22Rv1 (cell line): ENCODE measurements at regions not wholly inside any gene's neighbourhood (a gene's known extent, or its start where the extent isn't known, plus 50 kb on each side); places are given as distances from the start of the nearest gene placed in this dataset.

ENCODE experiments used
- H3K27ac ChIP-seq: fragments of 450-650 bp; 2 replicates; pipeline ENCODE4 v1.5.1; 2017
- CTCF ChIP-seq: fragments of 450-650 bp; IDR thresholded peaks from 2 replicates; pipeline ENCODE4 v1.5.1; 2017; ENCODE audit warnings: mild to moderate bottlenecking
- ZFX ChIP-seq: fragments of 450-650 bp; IDR thresholded peaks from 2 replicates; pipeline ENCODE4 v1.6.1; 2017; ENCODE audit warnings: antibody characterized with exemption, borderline replicate concordance

GRCh38 chr21:27103768-27104167, 136.9 kb upstream of the ADAMTS5 start:
- no peak overlapping the region for H3K27ac ChIP-seq
- TF ChIP-seq CTCF = no peak
- no peak for TF ChIP-seq ZFX

GRCh38 chr21:27101523-27101922, 134.6 kb upstream of the ADAMTS5 start:
- TF ChIP-seq CTCF = no peak
- no peak for TF ChIP-seq ZFX
- H3K27ac ChIP-seq = no peak overlapping the region

- TF ChIP-seq ZFX (no peak), CTCF (no peak)
- no peak overlapping the region for H3K27ac ChIP-seq
Measured at GRCh38 chr21:27094184-27094948, 127.5 kb upstream of the ADAMTS5 start.

- TF ChIP-seq CTCF = no peak
- no peak for TF ChIP-seq ZFX
- H3K27ac ChIP-seq = no peak overlapping the region
Measured at GRCh38 chr21:27086630-27087029, 119.7 kb upstream of the ADAMTS5 start.

GRCh38 chr21:27086186-27086585, 119.3 kb upstream of the ADAMTS5 start:
- no peak overlapping the region for H3K27ac ChIP-seq
- TF ChIP-seq ZFX (no peak), CTCF (no peak)

- H3K27ac ChIP-seq = no peak overlapping the region
- TF ChIP-seq CTCF = no peak
- TF ChIP-seq ZFX = no peak
Measured at GRCh38 chr21:27085387-27085786, 118.5 kb upstream of the ADAMTS5 start.

GRCh38 chr21:27083144-27083543, 116.3 kb upstream of the ADAMTS5 start:
- TF ChIP-seq ZFX (no peak), CTCF (no peak)
- no peak overlapping the region for H3K27ac ChIP-seq
